NCI-H128 (cell line): ENCODE measurements at regions not wholly inside any gene's neighbourhood (a gene's known extent, or its start where the extent isn't known, plus 50 kb on each side); places are given as distances from the start of the nearest gene placed in this dataset.
A peak's percentile ranks its signal among the peaks of the same experiment; 100 is the strongest.
"Not testable (repeated sequence)": the region's sequence is repeated elsewhere in the genome, so short reads cannot be mapped to it uniquely, and the experiment has no call there.

Source experiments
- DNase-seq: peaks from one replicate; lab custom pipeline; 2025; ENCODE audit not compliant: unreplicated experiment; lab: John Stamatoyannopoulos, UW

DNA sequence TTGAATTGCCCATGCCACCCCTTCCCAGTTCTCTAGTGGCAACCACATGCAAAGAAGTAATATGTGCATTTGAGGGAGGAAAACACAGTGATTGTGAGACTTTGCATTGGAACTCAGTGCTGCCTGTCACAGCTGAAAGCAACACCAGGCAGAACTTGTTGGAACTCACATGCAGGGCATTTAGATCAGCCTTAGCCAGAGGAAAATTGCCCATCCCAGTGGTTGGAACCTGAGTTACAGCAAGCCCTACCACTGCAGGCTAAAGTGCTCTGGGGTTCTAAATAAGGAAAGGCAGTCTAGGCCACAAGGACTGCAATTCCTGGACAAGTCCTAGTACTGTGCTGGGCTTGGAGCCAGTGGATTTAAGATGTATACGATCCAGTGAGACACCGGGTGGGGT is 245.3 kb upstream of the UFL1 start:
- DNase-seq, result no peak

DNA sequence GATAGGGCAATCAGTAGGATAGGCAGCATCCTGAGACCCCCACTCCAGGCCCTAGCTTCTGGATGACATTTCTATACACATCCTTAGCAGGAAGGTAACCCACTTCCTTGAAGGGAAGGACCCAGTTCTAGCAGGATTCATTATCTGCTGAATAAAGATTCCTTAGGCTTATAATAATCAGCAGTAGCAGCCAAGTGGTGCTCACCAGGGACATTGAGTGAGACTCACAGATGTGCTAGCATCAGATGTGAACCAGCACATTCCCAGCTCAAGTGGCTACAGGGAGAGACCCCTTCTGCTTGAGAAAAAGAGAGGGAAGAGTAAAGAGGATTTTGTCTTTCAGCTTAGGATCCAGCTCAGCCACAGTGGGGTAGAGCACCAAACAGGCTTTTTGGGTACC is 244.8 kb upstream of the UFL1 start:
- no peak for DNase-seq

DNA sequence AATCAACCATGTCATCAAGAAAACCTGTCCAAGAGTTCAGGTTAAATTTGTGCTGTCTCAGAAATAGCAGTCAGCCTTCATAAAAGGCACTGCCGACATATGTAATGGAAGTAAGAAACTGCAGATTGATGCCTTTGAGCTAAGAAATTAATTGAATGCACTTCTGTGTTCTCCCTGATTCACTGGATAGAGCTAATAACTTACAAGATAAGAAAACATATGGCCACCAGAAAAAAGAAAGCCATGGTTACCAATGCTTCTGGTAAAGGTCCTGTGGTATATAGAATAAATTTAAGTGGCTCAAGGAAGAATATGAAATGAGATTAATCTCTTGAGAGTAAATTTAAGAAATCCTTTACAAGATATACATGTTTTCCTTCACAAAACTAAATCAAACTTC is 242.5 kb upstream of the UFL1 start:
- no peak for DNase-seq

- no peak for DNase-seq
These were observed 235.1 kb upstream of the UFL1 start for GRCh38 chr6:96286503-96286902.

DNA sequence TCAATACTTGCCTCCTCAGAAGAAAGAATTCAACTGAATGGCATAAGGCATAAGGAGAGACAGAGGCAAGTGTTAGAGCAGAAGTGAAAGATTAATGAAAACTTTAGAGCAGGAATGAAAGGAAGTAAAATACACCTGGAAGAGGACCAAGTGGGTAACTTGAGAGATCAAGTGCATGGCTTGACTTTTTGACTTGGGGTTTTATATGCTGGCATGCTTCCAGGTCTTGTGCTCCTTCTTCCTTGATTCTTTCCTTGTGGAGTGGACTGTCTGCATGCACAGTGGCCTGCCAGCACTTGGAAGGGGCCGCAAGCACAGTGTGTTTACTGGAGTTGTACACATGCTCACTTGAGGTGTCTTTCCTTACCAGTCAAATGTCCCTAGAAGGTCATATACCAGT is 222.1 kb upstream of the UFL1 start:
- no peak for DNase-seq

GRCh38 chr6:96301023-96301422 is 220.6 kb upstream of the UFL1 start:
- no peak for DNase-seq

DNA sequence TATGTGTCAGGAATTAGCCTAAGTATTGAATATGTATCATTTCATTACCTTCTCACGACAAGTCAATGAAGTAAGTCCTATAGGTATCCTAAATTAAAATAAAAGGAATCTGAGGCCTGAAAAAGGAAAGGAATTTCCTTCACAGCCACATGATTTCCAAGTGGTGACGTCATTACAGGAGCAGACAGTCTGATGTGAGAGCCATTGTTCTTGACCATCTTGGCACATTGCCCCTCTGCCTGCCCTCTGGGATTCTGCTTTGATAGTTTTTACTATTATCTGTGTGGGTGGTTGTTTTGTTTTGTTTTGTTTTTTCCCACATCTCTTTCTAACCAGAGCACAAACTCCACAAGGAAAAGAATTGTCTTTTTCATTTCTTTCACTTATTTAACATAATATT is 219.8 kb upstream of the UFL1 start:
- DNase-seq, result no peak

GRCh38 chr6:96302991-96303390 is 218.6 kb upstream of the UFL1 start:
- no peak for DNase-seq

- DNase-seq, result no peak
These were observed 216.6 kb upstream of the UFL1 start for GRCh38 chr6:96304997-96305396.

- no peak for DNase-seq
These were observed 190.7 kb upstream of the UFL1 start for GRCh38 chr6:96330884-96331283.

DNA sequence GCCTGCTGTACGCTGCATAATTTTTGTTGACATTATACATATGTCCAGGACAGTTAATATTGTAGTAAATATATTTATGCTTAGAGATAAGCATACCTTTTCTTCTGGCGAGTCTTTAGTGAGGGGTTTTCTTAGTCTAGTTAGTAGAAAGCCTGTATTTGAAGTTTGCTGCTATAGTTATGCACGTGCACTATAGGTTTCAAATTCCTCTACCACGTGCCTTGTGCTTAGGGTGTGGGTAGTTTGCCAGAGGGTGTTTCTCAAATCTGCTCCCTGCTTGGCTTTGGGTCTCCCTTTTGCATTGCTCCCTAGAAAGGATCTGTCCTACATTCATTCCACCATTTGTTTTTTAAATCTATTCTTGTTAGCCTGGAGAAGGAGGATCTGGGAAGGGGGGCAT is 181.4 kb upstream of the UFL1 start:
- DNase-seq, result no peak

GRCh38 chr6:96345501-96345900 is 176.1 kb upstream of the UFL1 start:
- DNase-seq, result no peak

GRCh38 chr6:96381246-96381645 is 140.4 kb upstream of the UFL1 start:
- no peak for DNase-seq

- peak; percentile 89 for DNase-seq
These were observed 129.7 kb upstream of the UFL1 start for GRCh38 chr6:96391776-96392360.

DNA sequence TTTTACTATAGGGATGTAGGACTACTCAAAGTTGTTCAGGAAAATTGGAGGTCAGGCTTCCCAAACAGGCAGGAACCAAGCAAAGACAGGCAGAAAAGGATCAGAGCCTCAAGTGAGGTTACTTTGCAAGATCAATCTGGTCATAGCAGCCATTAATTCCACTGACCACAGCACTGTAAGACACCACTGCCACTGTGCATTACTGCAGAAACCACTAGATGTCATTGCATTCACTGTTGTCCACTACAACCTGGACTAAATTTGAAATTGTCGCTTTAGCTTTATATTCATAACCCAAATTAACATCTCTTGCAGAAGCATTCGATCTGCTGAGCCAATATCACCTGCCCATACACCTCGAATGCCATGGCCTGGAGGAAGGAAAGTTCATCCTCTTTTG is 126.9 kb upstream of the UFL1 start:
- DNase-seq, result no peak

- no peak for DNase-seq
These were observed 111.1 kb upstream of the UFL1 start for GRCh38 chr6:96410467-96410866.

DNA sequence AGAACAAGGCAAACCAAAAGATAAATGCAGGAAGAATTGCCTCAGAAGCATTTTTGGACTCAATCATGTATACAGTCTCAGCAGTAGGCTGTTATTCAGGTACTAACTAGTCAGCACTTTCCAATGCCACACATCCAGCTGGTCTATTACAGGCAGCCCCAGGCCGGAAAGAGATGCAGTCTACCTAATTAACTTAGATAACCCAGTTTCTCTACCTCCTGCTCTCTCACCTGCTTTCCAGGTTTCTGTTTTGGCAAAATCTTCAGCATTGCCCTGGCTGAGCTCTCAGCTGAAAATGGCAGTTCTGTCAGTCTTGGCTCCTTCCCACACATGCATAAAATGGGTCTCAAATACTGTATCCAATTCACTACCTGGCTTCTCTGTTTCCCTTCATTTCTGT is 101.3 kb upstream of the UFL1 start:
- DNase-seq, result no peak

GRCh38 chr6:96433950-96434349 is 87.7 kb upstream of the UFL1 start:
- no peak for DNase-seq

DNA sequence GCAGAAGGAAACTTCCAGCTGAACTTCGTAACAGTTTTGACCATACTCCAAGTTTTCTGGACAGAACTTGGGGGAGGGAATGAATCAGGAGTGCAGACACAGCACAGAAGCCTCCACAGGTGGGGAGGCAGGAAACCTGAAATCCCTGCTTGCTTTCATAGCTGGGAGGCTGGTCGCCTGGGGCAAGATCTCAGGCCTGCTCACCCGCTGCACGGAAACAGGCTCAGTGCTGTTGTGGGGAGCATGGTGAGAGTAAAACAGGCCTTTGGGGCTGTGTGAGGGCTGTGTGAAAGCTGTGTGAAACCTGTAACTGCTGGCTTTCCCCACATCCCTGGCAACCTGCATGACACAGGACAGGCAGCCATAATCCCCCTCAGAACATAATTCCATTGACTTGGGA is 85.2 kb upstream of the UFL1 start:
- no peak for DNase-seq

GRCh38 chr6:96437228-96437627 is 84.4 kb upstream of the UFL1 start:
- DNase-seq, result not testable (repeated sequence)

- no peak for DNase-seq
These were observed 71.4 kb upstream of the UFL1 start for GRCh38 chr6:96450082-96450769.

DNA sequence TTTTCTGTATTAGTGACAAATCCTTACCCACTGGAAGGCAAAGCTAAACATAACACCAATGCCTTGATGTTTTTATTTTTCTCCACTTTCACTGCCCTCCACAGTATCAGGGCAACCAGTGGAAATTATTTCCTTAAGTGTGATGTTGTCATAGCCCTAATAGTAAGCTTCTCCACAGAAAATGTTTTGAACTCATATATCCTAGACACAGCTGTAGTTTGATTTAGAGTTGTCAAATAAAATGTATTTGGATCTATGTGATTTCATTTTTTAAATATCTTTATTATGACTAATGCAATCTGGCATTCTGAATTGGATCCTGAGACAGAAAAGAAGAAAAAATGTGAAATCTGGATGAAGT is 70.9 kb upstream of the UFL1 start:
- no peak for DNase-seq

GRCh38 chr6:96458771-96459170 is 62.8 kb upstream of the UFL1 start:
- DNase-seq, result no peak
